K562 (cell line): ENCODE measurements at regions not wholly inside any gene's neighbourhood (a gene's known extent, or its start where the extent isn't known, plus 50 kb on each side); places are given as distances from the start of the nearest gene placed in this dataset.

Experiments
- ATAC-seq: fragments of 200-7000 bp; cut with Tn5 transposase; 3 replicates; pipeline ENCODE4 v1.9.1; 2020; ENCODE audit warnings: moderate library complexity
- BruUV-seq: library from RNA; stranded (reverse); fragments of 400-500 nt; replicated peaks from 2 replicates; lab custom pipeline; 2021; lab: Mats Ljungman, UMichigan
- CTCF ChIA-PET: fragments of 300-600 bp; formaldehyde crosslinking; extraction: SDS; loops from one replicate; lab custom pipeline; 2021; ENCODE audit warnings: low intra/inter-chr PET ratio; lab: Yijun Ruan, JAX
- POLR2A ChIA-PET: fragments of 300-600, 350-650 bp; sonication (Branson Sonifier 250); formaldehyde crosslinking; extraction: SDS; loops from one replicate; lab custom pipeline; 2021; ENCODE audit warnings: antibody characterized with exemption, inconsistent platforms; lab: Yijun Ruan, JAX
- DNase-seq, 4 experiments: peaks; one replicate each; pipeline versions ENCODE4 v3.0.0 to v3.0.0-alpha.2; 2011 to 2018; ENCODE audit warnings: low spot score in 3 of 4, mixed read lengths in 3 of 4; ENCODE audit errors: extremely low read depth in 1 of 4
- FAIRE-seq: peaks from 2 replicates; lab custom pipeline; 2011; peaks lifted over from hg19 to GRCh38; lab: Jason Lieb, UNC
- H2AFZ ChIP-seq: 2 replicates; pipeline ENCODE4 v1.6.0; 2011; ENCODE audit warnings: low read depth, low read length, control low read depth, inconsistent platforms
- H3K27ac ChIP-seq: fragments of 200-600 bp; 3 replicates; pipeline ENCODE4 v1.8.0; 2011; ENCODE audit warnings: low read depth, mild to moderate bottlenecking, control low read depth, inconsistent platforms, low read length, moderate library complexity, mixed read lengths; ENCODE audit errors: extremely low read depth
- H3K27me3 ChIP-seq, 2 experiments: fragments of 300-600 bp in 1 of 2; 2 replicates in 1 of 2; 3 replicates in 1 of 2; pipeline versions ENCODE4 v1.6.0 to v1.8.0; 2011; ENCODE audit warnings: inconsistent platforms in 2 of 2, low read length in 2 of 2, mild to moderate bottlenecking in 1 of 2, mixed read lengths in 1 of 2, moderate library complexity in 1 of 2; ENCODE audit not compliant: control insufficient read depth in 2 of 2, insufficient read depth in 2 of 2
- H3K36me3 ChIP-seq: fragments of 300-600 bp; 3 replicates; pipeline ENCODE4 v1.8.0; 2011; ENCODE audit warnings: mild to moderate bottlenecking, low read length, inconsistent platforms; ENCODE audit not compliant: control insufficient read depth, insufficient read depth
- H3K4me1 ChIP-seq, 2 experiments: fragments of 200-600 bp in 1 of 2; replicated peaks in 1 of 2; 2 replicates in 1 of 2; 3 replicates in 1 of 2; pipeline versions ENCODE4 v1.5.1 to v1.8.0; 2011; ENCODE audit warnings: inconsistent platforms in 2 of 2, low read length in 2 of 2, mild to moderate bottlenecking in 1 of 2, mixed read lengths in 1 of 2, moderate library complexity in 1 of 2; ENCODE audit not compliant: control insufficient read depth in 2 of 2, insufficient read depth in 2 of 2
- H3K4me2 ChIP-seq: 2 replicates; pipeline ENCODE4 v1.6.1; 2011; ENCODE audit warnings: low read length, control low read depth, inconsistent platforms, mixed read lengths; ENCODE audit not compliant: insufficient read depth
- H3K4me3 ChIP-seq: fragments of 200-600 bp; sonication (generic), shearing (Covaris generic); 2 replicates; pipeline ENCODE4 v1.5.1; 2016; ENCODE audit warnings: control low read depth, inconsistent platforms
- H3K79me2 ChIP-seq: fragments of 200-600 bp; 3 replicates; pipeline ENCODE4 v1.8.0; 2011; ENCODE audit warnings: low read length, inconsistent platforms; ENCODE audit not compliant: control insufficient read depth, insufficient read depth
- H3K9ac ChIP-seq, 2 experiments: 2 replicates each; pipeline versions ENCODE4 v1.6.0 to v1.6.1; 2011; ENCODE audit warnings: low read depth in 2 of 2, low read length in 2 of 2, control low read depth in 1 of 2, inconsistent platforms in 1 of 2, mild to moderate bottlenecking in 1 of 2, mixed read lengths in 1 of 2; ENCODE audit not compliant: insufficient read depth in 1 of 2
- H3K9me1 ChIP-seq: one replicate; pipeline ENCODE4 v1.6.0; 2011; ENCODE audit warnings: inconsistent platforms, mild to moderate bottlenecking, low read length, moderate library complexity; ENCODE audit not compliant: control insufficient read depth, insufficient read depth
- H3K9me3 ChIP-seq: replicated peaks from 2 replicates; pipeline ENCODE4 v1.5.1; 2011; ENCODE audit warnings: low read depth, low read length, inconsistent platforms; ENCODE audit not compliant: control insufficient read depth, insufficient read depth
- H4K20me1 ChIP-seq: replicated peaks from 2 replicates; pipeline ENCODE4 v1.6.1; 2011; ENCODE audit warnings: low read length, inconsistent platforms, mixed read lengths; ENCODE audit not compliant: control insufficient read depth, insufficient read depth
- ATF3 ChIP-seq, 2 experiments: fragments of 450-650 bp in 1 of 2; sonication (generic) in 1 of 2; formaldehyde crosslinking in 1 of 2; IDR thresholded peaks in 1 of 2; conservative IDR thresholded peaks in 1 of 2; 2 replicates each; pipeline versions ENCODE4 v1.6.1 to v1.8.1; 2016 to 2023; ENCODE audit warnings: mild to moderate bottlenecking in 2 of 2, moderate library complexity in 2 of 2, inconsistent platforms in 1 of 2, missing genetic modification reagents in 1 of 2
- CAMTA2 ChIP-seq: fragments of 250-450 bp; sonication (Bioruptor Pico); conservative IDR thresholded peaks from 2 replicates; pipeline ENCODE4 v1.5.1; 2022
- IFI16 ChIP-seq: fragments of 250-450 bp; sonication (Bioruptor Pico); IDR thresholded peaks from 2 replicates; pipeline ENCODE4 v2.1.2; 2022; ENCODE audit warnings: mild to moderate bottlenecking, inconsistent platforms
- POLR2H ChIP-seq: IDR thresholded peaks from 2 replicates; pipeline ENCODE4 v1.6.1; 2016; ENCODE audit warnings: missing genetic modification characterization, low read depth, mild to moderate bottlenecking, control low read depth, missing compliant biosample characterization, moderate library complexity
- RFX1 ChIP-seq: fragments of 450-650 bp; IDR thresholded peaks from 2 replicates; pipeline ENCODE4 v1.6.1; 2016; ENCODE audit warnings: mild to moderate bottlenecking, moderate library complexity
- ZNF124 ChIP-seq: sonication (generic); formaldehyde crosslinking; IDR thresholded peaks from 2 replicates; pipeline ENCODE4 v1.8.1; 2022; ENCODE audit warnings: missing genetic modification reagents
- WGBS: fragments of 100-300 bp; shearing (Covaris generic); methylation state at CpG from one replicate; pipeline ENCODE4 v1.1.6; 2016; ENCODE audit warnings: low coverage, mixed read lengths; ENCODE audit not compliant: insufficient coverage; ENCODE audit errors: missing lambda C conversion rate; 5-methylcytosine and 5-hydroxymethylcytosine counted together
- in situ Hi-C: fragments of 300-500 bp; cut with MboI; formaldehyde crosslinking; loops from 4 replicates; pipeline ENCODE4 v1.15.0; 2018; ENCODE audit warnings: inconsistent platforms, mixed read lengths
- intact Hi-C: fragments of 100-400 bp; cut with micrococcal nuclease; formaldehyde crosslinking; loops from 2 replicates; pipeline ENCODE4 v1.14.2; 2022
- TF ChIP-seq, protein P1 (sequence below): sonication (generic); formaldehyde crosslinking; IDR thresholded peaks from 2 replicates; pipeline ENCODE4 v1.8.0; 2023; ENCODE audit warnings: mild to moderate bottlenecking, missing genetic modification reagents
- TF ChIP-seq, protein P2 (sequence below): fragments of 450-650 bp; IDR thresholded peaks from 2 replicates; pipeline ENCODE4 v1.6.1; 2017; ENCODE audit warnings: antibody characterized with exemption, mild to moderate bottlenecking
- TF ChIP-seq, protein P3 (sequence below): IDR thresholded peaks from 2 replicates; pipeline ENCODE4 v1.6.1; 2011; ENCODE audit warnings: borderline replicate concordance, low read depth, mild to moderate bottlenecking, moderate library complexity, low read length; ENCODE audit not compliant: insufficient read depth, poor library complexity, severe bottlenecking
- TF ChIP-seq, protein P4 (sequence below): fragments of 150-350 bp; IDR thresholded peaks from 2 replicates; pipeline ENCODE4 v1.6.1; 2014; ENCODE audit warnings: low read depth, mild to moderate bottlenecking, low read length, borderline replicate concordance

DNA sequence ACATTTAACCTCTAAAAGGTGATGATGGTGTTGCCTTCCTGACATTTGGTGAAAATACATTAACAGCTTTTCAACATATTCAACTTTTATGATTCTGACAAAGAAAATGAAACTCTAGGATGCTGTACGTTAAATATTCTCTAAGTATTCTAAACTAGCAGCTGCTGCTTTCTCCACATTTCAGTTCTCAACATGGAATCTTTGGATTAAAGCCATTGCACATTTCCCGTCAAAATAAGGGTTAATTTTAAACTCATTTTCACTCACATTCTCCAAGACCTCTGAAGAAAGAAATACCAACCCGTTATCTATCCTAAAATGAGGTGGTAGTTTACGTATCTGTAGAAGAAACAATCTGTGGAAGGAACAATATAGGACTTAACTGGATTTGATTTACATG is 655.7 kb upstream of the ARPP21 start:
- H3K36me3 ChIP-seq, result no peaks in the 10 kb centered on the region
- in situ Hi-C loops (no loop called here), intact Hi-C loops (no loop called here)
- FAIRE-seq (no peak), DNase-seq (no peak), ATAC-seq (no peak)
- ChIA-PET CTCF (no interaction called here), POLR2A (no interaction called here)
- no peak overlapping the region for H3K27ac ChIP-seq
- no peak overlapping the region for H2AFZ ChIP-seq
- no peaks in the 10 kb centered on the region for H3K4me1 ChIP-seq
- H3K9ac ChIP-seq, result no peak overlapping the region
- no peak overlapping the region for H3K4me3 ChIP-seq
- H3K27me3 ChIP-seq, result no peaks in the 10 kb centered on the region
- no peaks in the 10 kb centered on the region for H3K9me3 ChIP-seq
- BruUV-seq, result no TSS peak
- H3K9me1 ChIP-seq, result no peaks in the 10 kb centered on the region
- H4K20me1 ChIP-seq, result no peaks in the 10 kb centered on the region
- H3K4me2 ChIP-seq, result no peak overlapping the region
- H3K79me2 ChIP-seq, result no peaks in the 10 kb centered on the region
- 0% methylated on average over 4 of the region's 4 CpGs for WGBS
- TF ChIP-seq POLR2H (tag) (no peak), RFX1 (no peak), ZNF124 (no peak), IFI16 (CRISPR knock-in tag) (no peak), CAMTA2 (CRISPR knock-in tag) (no peak), ATF3 (IDR thresholded peaks at IDR 0.05) (no peak), ATF3 (CRISPR knock-in tag; conservative IDR thresholded peaks at IDR 0.05) (no peak)
- TF ChIP-seq, protein P1, sequence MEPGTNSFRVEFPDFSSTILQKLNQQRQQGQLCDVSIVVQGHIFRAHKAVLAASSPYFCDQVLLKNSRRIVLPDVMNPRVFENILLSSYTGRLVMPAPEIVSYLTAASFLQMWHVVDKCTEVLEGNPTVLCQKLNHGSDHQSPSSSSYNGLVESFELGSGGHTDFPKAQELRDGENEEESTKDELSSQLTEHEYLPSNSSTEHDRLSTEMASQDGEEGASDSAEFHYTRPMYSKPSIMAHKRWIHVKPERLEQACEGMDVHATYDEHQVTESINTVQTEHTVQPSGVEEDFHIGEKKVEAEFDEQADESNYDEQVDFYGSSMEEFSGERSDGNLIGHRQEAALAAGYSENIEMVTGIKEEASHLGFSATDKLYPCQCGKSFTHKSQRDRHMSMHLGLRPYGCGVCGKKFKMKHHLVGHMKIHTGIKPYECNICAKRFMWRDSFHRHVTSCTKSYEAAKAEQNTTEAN (CRISPR knock-in tag), result no peak
- TF ChIP-seq, protein P2, sequence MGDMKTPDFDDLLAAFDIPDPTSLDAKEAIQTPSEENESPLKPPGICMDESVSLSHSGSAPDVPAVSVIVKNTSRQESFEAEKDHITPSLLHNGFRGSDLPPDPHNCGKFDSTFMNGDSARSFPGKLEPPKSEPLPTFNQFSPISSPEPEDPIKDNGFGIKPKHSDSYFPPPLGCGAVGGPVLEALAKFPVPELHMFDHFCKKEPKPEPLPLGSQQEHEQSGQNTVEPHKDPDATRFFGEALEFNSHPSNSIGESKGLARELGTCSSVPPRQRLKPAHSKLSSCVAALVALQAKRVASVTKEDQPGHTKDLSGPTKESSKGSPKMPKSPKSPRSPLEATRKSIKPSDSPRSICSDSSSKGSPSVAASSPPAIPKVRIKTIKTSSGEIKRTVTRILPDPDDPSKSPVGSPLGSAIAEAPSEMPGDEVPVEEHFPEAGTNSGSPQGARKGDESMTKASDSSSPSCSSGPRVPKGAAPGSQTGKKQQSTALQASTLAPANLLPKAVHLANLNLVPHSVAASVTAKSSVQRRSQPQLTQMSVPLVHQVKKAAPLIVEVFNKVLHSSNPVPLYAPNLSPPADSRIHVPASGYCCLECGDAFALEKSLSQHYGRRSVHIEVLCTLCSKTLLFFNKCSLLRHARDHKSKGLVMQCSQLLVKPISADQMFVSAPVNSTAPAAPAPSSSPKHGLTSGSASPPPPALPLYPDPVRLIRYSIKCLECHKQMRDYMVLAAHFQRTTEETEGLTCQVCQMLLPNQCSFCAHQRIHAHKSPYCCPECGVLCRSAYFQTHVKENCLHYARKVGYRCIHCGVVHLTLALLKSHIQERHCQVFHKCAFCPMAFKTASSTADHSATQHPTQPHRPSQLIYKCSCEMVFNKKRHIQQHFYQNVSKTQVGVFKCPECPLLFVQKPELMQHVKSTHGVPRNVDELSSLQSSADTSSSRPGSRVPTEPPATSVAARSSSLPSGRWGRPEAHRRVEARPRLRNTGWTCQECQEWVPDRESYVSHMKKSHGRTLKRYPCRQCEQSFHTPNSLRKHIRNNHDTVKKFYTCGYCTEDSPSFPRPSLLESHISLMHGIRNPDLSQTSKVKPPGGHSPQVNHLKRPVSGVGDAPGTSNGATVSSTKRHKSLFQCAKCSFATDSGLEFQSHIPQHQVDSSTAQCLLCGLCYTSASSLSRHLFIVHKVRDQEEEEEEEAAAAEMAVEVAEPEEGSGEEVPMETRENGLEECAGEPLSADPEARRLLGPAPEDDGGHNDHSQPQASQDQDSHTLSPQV, result no peak
- TF ChIP-seq, protein P3, sequence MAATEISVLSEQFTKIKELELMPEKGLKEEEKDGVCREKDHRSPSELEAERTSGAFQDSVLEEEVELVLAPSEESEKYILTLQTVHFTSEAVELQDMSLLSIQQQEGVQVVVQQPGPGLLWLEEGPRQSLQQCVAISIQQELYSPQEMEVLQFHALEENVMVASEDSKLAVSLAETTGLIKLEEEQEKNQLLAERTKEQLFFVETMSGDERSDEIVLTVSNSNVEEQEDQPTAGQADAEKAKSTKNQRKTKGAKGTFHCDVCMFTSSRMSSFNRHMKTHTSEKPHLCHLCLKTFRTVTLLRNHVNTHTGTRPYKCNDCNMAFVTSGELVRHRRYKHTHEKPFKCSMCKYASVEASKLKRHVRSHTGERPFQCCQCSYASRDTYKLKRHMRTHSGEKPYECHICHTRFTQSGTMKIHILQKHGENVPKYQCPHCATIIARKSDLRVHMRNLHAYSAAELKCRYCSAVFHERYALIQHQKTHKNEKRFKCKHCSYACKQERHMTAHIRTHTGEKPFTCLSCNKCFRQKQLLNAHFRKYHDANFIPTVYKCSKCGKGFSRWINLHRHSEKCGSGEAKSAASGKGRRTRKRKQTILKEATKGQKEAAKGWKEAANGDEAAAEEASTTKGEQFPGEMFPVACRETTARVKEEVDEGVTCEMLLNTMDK, result no peak
- TF ChIP-seq, protein P4, sequence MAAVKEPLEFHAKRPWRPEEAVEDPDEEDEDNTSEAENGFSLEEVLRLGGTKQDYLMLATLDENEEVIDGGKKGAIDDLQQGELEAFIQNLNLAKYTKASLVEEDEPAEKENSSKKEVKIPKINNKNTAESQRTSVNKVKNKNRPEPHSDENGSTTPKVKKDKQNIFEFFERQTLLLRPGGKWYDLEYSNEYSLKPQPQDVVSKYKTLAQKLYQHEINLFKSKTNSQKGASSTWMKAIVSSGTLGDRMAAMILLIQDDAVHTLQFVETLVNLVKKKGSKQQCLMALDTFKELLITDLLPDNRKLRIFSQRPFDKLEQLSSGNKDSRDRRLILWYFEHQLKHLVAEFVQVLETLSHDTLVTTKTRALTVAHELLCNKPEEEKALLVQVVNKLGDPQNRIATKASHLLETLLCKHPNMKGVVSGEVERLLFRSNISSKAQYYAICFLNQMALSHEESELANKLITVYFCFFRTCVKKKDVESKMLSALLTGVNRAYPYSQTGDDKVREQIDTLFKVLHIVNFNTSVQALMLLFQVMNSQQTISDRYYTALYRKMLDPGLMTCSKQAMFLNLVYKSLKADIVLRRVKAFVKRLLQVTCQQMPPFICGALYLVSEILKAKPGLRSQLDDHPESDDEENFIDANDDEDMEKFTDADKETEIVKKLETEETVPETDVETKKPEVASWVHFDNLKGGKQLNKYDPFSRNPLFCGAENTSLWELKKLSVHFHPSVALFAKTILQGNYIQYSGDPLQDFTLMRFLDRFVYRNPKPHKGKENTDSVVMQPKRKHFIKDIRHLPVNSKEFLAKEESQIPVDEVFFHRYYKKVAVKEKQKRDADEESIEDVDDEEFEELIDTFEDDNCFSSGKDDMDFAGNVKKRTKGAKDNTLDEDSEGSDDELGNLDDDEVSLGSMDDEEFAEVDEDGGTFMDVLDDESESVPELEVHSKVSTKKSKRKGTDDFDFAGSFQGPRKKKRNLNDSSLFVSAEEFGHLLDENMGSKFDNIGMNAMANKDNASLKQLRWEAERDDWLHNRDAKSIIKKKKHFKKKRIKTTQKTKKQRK, result no peak
